Kidney glomerular epithelial cell (primary cell): ENCODE measurements at regions not wholly inside any gene's neighbourhood (a gene's known extent, or its start where the extent isn't known, plus 50 kb on each side); places are given as distances from the start of the nearest gene placed in this dataset.

ENCODE experiments used
- DNase-seq: peaks from one replicate; lab custom pipeline; 2025; lab: John Stamatoyannopoulos, UW

GRCh38 chr4:37737466-37737865 is 51.3 kb upstream of the RELL1 start:
- DNase-seq: no peak
